Mammary epithelial cell (primary cell): ENCODE measurements at regions not wholly inside any gene's neighbourhood (a gene's known extent, or its start where the extent isn't known, plus 50 kb on each side); places are given as distances from the start of the nearest gene placed in this dataset.
"Not testable (repeated sequence)": the region's sequence is repeated elsewhere in the genome, so short reads cannot be mapped to it uniquely, and the experiment has no call there.

Source experiments
- CTCF ChIP-seq, 2 donors: IDR thresholded peaks in 1 of 2; conservative IDR thresholded peaks in 1 of 2; 2 replicates each; pipeline ENCODE4 v1.5.1; 2011 to 2012; ENCODE audit warnings: inconsistent platforms in 2 of 2, low read length in 2 of 2, mild to moderate bottlenecking in 2 of 2, control low read depth in 1 of 2, low read depth in 1 of 2; ENCODE audit not compliant: insufficient read depth in 1 of 2; ENCODE audit errors: extremely low read depth in 1 of 2
- EZH2 ChIP-seq: IDR thresholded peaks from 2 replicates; pipeline ENCODE4 v1.6.1; 2012; ENCODE audit warnings: low read length, inconsistent platforms, borderline replicate concordance

- not testable (repeated sequence) for TF ChIP-seq CTCF (conservative IDR thresholded peaks at IDR 0.05 in 1 of 2, IDR thresholded peaks at IDR 0.05 in 1 of 2; ENCODE audit: extremely low read depth in 1 of 2, insufficient read depth in 1 of 2, low read depth in 1 of 2, low read length in 2 of 2); EZH2
Measured at GRCh38 chr18:52257417-52257816, 82.6 kb upstream of the DCC start.
